ACHN (cell line): ENCODE measurements at regions not wholly inside any gene's neighbourhood (a gene's known extent, or its start where the extent isn't known, plus 50 kb on each side); places are given as distances from the start of the nearest gene placed in this dataset.
A peak's percentile ranks its signal among the peaks of the same experiment; 100 is the strongest.

ENCODE experiments used
- DNase-seq: peaks from one replicate; pipeline ENCODE4 v3.0.0-alpha.2; 2015
- in situ Hi-C: cut with HindIII; loops from 2 replicates; pipeline ENCODE4 v1.10.0; 2017; ENCODE audit warnings: low sequenced_read_pairs, low pct_ligation_motif_present, low pct_unique_long_range_greater_than_20kb

DNA sequence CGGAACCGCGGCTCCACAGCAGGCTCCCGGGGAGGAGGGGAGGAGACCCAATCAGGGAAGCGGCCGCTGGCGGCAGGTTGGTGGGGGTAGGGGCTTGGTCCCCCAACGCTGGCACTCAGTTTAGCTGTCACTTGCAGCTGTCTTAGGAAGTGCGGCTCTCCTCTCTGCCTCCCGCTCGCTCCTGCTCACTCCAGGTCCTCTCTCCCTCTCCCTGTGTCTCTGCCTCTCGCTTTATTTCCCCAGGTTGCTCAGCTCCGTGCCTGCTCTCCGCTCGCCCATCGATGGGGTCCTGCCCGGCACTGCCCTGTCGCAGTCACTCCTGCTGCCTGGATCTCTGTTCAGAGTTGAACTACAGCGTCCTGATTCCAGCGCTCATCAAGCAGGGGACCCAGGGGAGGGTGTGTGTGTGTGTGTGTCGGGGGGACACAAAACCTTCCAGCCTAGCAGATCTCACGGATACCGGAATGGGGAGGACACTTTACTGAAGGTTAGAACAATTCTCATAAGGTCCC is 145.6 kb downstream of the ENGASE start:
- in situ Hi-C loops, result no loop called here
- DNase-seq, result no peak

- in situ Hi-C loops, result no loop called here
Measured at GRCh38 chr17:79219208-79219935, 144.7 kb downstream of the ENGASE start.

DNA sequence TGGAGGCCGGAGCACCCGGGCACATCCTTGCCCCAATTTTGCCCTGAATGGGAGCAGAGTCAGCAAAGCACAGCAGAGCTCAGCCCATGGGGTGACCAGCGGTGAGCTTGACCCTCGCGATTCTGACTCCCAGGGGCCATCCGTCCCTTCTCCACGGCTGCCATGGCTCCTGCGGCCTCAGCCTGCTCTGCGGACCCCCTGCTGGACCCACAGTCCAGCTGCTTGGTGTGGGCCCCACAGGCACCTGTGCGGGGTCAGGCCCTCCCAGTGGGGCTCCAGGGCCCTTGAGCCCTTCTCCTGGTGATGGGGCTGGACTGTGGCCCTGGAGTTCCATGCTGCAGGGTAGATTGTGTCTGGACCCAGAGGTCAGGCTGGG is 144.2 kb downstream of the ENGASE start:
- in situ Hi-C loops, result no loop called here
- no peak for DNase-seq

More at GRCh38 chr17:79219208-79219935, 144.7 kb downstream of the ENGASE start:
- DNase-seq, result no peak

DNA sequence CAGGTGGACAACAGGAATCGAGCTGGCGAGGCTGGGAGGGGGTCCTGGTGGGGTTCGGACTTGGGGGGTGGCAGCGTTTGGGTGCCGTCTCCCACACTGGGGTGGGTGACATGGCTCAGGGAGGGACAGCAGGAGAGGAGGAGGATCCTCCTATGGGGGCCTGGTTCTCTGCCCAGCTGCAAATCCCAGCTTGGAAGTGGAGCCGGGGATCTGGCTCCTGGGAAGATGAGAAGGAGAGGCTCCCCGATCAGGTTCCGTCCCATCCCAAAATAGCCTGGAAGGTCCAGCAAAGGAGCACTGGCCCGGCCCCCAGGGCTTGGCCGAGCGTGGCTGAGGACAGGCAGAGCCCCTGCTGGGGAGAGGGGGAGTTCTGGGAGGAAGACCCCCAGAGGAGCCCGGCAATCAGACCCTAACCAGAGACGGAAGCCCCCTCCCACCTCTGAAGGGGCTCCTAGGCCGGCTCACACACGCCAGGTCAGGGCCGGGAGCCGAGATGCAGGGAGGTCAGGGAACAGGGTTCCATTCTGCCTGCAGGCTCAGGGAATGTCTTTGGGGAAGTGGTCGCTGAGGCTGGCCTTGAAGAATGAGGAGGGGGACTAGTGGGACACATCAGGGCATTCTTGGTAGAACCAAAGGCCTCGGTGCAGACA is 143.7 kb downstream of the ENGASE start:
- in situ Hi-C loops, result no loop called here

GRCh38 chr17:79217473-79218135 is 143.0 kb downstream of the ENGASE start:
- in situ Hi-C loops, result no loop called here
- no peak for DNase-seq

More for the DNA sequence above, 143.7 kb downstream of the ENGASE start:
- DNase-seq, result no peak

- DNase-seq, result no peak
- in situ Hi-C loops, result no loop called here
Measured at GRCh38 chr17:79216826-79217225, 142.2 kb downstream of the ENGASE start.

DNA sequence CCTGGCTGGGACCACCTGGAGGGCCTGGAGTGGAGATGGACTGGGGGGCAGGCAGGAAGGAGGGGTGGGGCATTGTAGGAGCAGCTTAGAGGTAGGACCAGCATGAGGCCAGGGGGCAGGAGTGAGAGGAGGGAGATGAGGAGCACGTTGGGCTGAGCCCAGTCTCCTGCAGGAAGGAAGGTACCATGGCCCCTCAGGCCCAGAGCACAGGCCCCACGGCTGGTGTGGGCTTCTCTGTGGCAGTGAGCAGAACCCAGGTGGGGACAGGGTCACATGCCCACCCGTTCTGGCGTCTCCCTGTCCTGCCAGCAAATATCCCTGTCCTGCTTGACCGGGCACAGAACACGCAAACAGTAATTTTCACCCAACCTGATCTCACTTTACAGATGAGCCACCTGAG is 141.8 kb downstream of the ENGASE start:
- in situ Hi-C loops, result no loop called here
- no peak for DNase-seq

- no peak for DNase-seq
- in situ Hi-C loops, result no loop called here
Measured at GRCh38 chr17:79215631-79216030, 141.0 kb downstream of the ENGASE start.

DNA sequence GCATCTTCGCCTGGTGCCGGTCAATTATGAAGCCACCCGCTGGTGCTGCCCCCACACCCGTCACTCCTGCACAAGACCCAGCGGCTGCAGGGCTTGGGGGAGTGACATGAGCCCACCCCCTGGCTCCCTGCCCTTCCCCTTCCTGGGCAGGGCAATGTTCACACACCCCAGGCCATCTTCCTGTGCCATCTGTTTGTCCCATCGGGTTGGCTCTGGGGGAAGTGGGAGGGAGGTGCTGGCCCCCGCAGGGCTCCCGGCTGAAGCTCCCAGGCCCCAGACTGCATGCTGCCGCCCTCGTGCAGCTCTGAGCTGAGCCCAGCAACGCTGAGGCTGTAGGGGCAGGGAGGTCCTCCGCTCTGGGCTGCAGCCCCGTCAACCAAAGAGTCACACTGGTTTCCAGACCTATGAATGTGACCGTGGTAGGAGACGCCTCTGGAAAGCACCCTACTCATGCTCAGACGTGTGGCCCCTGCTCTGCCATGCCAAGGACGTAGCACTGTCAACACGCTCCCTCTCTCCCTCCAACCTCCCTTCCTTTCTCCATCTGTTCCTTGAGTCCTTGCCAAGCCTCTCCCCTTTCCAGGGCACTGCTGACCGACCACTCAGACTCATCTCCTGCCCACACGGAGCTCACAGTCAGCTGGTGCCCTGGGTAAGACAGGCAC is 140.4 kb downstream of the ENGASE start:
- DNase-seq, result no peak
- in situ Hi-C loops, result no loop called here

DNA sequence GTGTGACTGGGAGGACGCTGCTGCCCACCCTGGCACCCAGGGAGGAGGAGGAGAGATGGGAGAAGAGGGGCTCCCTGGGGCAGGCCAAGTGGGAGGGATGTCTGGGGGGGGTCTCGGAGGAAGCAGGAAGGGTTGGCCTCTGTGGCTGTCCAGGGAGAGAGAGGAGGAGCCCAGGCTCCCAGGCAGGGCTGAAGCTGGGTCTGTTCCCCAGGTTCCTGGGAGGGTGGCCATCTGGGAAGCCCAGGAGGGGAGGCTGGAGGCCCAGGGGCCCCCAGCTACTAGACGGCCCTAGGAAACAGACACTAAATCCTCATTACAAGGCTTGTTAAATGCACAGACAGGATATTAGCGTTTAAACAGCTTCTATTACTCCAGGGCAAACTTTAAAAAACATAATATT is 139.8 kb downstream of the ENGASE start:
- in situ Hi-C loops, result no loop called here
- DNase-seq, result no peak

GRCh38 chr17:79213305-79213704 is 138.7 kb downstream of the ENGASE start:
- no peak for DNase-seq
- in situ Hi-C loops, result no loop called here

GRCh38 chr17:79212149-79213087 is 137.8 kb downstream of the ENGASE start:
- DNase-seq, result no peak
- in situ Hi-C loops, result no loop called here

- in situ Hi-C loops, result no loop called here
- DNase-seq, result no peak
Measured at GRCh38 chr17:79211061-79211770, 136.6 kb downstream of the ENGASE start.

DNA sequence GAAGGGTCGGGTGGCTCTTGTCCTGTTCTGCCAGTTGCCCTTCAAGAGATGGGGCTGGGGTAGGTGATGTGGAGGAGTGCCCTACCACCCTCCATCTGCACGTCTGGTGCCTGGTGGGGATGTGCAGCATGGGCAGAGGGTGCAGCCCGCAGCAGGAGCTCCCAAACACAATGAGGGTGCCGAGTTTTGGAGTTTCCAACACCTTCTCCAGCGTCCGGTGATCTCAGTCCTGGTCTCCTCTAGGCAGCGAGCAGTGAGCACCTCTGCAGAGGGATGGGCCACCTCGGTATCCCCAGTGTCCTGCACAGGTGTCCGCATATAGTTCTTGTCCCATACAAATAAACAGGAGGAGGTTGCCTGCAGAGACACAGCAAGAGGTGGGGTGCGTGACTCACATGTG is 136.0 kb downstream of the ENGASE start:
- DNase-seq, result no peak
- in situ Hi-C loops, result no loop called here

DNA sequence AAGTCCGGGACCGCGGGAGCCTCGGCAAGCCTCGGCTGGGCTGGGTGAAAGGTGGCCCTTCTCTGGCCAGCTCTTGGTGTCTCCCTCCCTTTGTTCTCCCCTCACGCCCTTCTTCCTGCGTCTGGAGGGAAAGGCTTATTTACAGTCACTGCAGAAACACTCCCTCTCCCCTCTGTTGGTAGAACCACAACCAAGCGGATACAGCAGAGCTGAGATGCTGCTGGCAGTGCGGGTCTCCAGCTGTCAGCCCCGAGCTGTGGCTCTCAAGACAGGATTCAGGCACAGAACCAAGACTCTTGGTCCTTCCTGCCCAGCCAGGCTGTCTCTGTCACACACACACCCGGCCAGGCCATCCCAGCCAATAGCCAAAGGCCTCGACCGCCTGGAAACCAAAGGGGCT is 133.3 kb downstream of the ENGASE start:
- no peak for DNase-seq
- in situ Hi-C loops, result no loop called here

DNA sequence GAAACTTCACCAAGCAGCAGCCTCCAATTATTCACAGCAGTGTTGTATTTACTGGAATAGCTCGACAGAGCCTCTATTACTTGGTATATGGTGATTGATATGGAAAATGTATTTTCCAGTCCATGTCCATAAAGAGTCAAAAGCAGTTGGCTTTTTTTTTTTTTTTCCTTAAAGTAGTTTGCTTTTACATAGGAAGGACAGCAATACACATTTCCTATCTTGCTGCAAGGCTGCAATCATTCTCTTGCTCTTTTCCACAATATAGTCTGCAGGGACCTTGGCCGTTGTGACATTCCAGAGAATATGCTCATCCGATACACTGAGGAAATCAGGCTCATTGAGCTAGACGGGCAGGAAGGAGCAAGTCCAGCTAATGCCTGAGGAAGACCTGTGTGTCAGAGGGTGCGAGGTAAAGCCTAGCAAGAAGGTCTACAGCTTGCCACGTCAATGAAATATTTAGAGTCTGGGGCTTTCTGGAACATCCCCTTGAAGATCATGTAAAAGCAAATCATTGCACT is 131.1 kb downstream of the ENGASE start:
- in situ Hi-C loops, result no loop called here
- peak; percentile 52 for DNase-seq

DNA sequence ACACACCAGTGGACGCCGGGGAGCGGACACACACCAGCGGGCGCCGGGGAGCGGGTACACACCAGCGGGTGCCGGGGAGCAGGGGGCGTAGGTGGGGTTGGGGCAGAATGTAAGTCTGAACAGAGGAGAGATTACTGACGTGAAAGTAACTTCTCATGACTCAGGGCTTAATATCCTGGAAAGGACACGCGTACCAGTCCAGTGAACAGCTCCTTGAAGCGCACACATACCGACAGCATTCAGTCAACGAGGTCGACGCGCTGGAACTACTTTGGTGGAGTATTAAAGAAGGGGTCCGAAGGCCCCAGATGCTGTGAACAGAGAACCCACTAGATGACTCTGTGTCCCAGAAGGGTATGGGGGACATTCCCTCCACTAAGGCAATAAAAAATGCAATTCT is 129.6 kb downstream of the ENGASE start:
- in situ Hi-C loops, result no loop called here
- peak; percentile 90 for DNase-seq
